Mucosa of descending colon (tissue), 3 donors: ENCODE measurements at regions not wholly inside any gene's neighbourhood (a gene's known extent, or its start where the extent isn't known, plus 50 kb on each side); places are given as distances from the start of the nearest gene placed in this dataset.

Source experiments
- ATAC-seq: fragments of 200-7000 bp; cut with Tn5 transposase; one replicate; pipeline ENCODE4 v1.9.1; 2020; ENCODE audit warnings: mild to moderate bottlenecking, moderate library complexity
- DNase-seq, 3 donors: peaks; one replicate each; pipeline ENCODE4 v3.0.0-alpha.2; 2020
- H3K36me3 ChIP-seq: fragments of 200-600 bp; one replicate; pipeline ENCODE4 v1.8.0; 2021; ENCODE audit warnings: low read depth, mild to moderate bottlenecking
- H3K4me1 ChIP-seq: fragments of 200-600 bp; one replicate; pipeline ENCODE4 v1.8.0; 2021; ENCODE audit warnings: low read depth, mild to moderate bottlenecking
- H3K4me3 ChIP-seq: fragments of 200-600 bp; one replicate; pipeline ENCODE4 v1.8.0; 2021; ENCODE audit warnings: mild to moderate bottlenecking
- H3K9me3 ChIP-seq: fragments of 200-600 bp; one replicate; pipeline ENCODE4 v1.8.0; 2021; ENCODE audit warnings: mild to moderate bottlenecking
- CTCF ChIP-seq: fragments of 200-600 bp; IDR thresholded peaks from one replicate; pipeline ENCODE4 v1.8.0; 2022; ENCODE audit warnings: antibody characterized with exemption, mild to moderate bottlenecking
- intact Hi-C, 2 donors: fragments of 100-400 bp; cut with DNase I in 1 of 2; cut with micrococcal nuclease in 1 of 2; formaldehyde crosslinking; loops; one replicate each; pipeline versions ENCODE4 v1.11.0 to v1.11.1; 2022; cut with DNase I, micrococcal nuclease
- donor health status: DM: no; HTN: no; CAD: no; lungs with moderate emphysema.
- donor health status: DM: no; HTN: no; CAD: no.
- donor health status: DM: no; HTN: yes; CAD: no.

- no peak overlapping the region for H3K4me3 ChIP-seq
Observed at GRCh38 chr9:135375001-135375400, 104.6 kb upstream of the PPP1R26 start.

GRCh38 chr9:135376511-135377265 lies 102.9 kb upstream of the PPP1R26 start:
- Histone ChIP-seq H3K4me1 (no peaks in the 10 kb centered on the region), H3K9me3 (no peaks in the 10 kb centered on the region), H3K4me3 (no peak overlapping the region), H3K36me3 (no peaks in the 10 kb centered on the region)
- intact Hi-C loops, result no loop called here
- no peak for DNase-seq
- no peak for TF ChIP-seq CTCF
- no peak for ATAC-seq

More at GRCh38 chr9:135375001-135375400, 104.6 kb upstream of the PPP1R26 start:
- H3K36me3 ChIP-seq, result no peaks in the 10 kb centered on the region
- DNase-seq (no peak), ATAC-seq (no peak)
- intact Hi-C loops, result no loop called here
- TF ChIP-seq CTCF, result no peak
- H3K9me3 ChIP-seq, result no peaks in the 10 kb centered on the region
- H3K4me1 ChIP-seq, result no peaks in the 10 kb centered on the region

GRCh38 chr9:135377431-135377830 lies 102.2 kb upstream of the PPP1R26 start:
- no peak for ATAC-seq
- intact Hi-C loops, result no loop called here

GRCh38 chr9:135378751-135379150 lies 100.8 kb upstream of the PPP1R26 start:
- ATAC-seq (no peak), DNase-seq (no peak)
- intact Hi-C loops, result no loop called here
- no peak for TF ChIP-seq CTCF
- no peaks in the 10 kb centered on the region for H3K9me3 ChIP-seq
- no peak overlapping the region for H3K4me3 ChIP-seq
- no peaks in the 10 kb centered on the region for H3K36me3 ChIP-seq
- no peaks in the 10 kb centered on the region for H3K4me1 ChIP-seq

More at GRCh38 chr9:135377431-135377830, 102.2 kb upstream of the PPP1R26 start:
- Histone ChIP-seq H3K36me3 (no peaks in the 10 kb centered on the region), H3K4me3 (no peak overlapping the region), H3K4me1 (no peaks in the 10 kb centered on the region), H3K9me3 (no peaks in the 10 kb centered on the region)
- TF ChIP-seq CTCF, result no peak
- DNase-seq, result no peak

- no peak for TF ChIP-seq CTCF
- Histone ChIP-seq H3K36me3 (no peaks in the 10 kb centered on the region), H3K9me3 (no peaks in the 10 kb centered on the region), H3K4me3 (no peak overlapping the region), H3K4me1 (no peaks in the 10 kb centered on the region)
- no peak for ATAC-seq
- intact Hi-C loops, result no loop called here
- no peak for DNase-seq
Observed at GRCh38 chr9:135379540-135380267, 99.9 kb upstream of the PPP1R26 start.
